ENCODE measurements at regions not wholly inside any gene's neighbourhood (a gene's known extent, or its start where the extent isn't known, plus 50 kb on each side); places are given as distances from the start of the nearest gene placed in this dataset.
A peak's percentile ranks its signal among the peaks of the same experiment; 100 is the strongest.

- TF ChIP-seq REST (IDR thresholded peaks at IDR 0.05; ENCODE audit: insufficient read depth in 1 of 2, low read depth in 2 of 2, low read length in 2 of 2) (peak; percentile 56 to 86; a peak in 3 of 4 replicates), TAF1 (IDR thresholded peaks at IDR 0.05; ENCODE audit: borderline replicate concordance, insufficient read depth, low read length) (no peak)
Observed at GRCh38 chr7:155207326-155208002, 90.2 kb upstream of the INSIG1 start.

GRCh38 chr7:155208681-155209477 lies 88.8 kb upstream of the INSIG1 start:
- TF ChIP-seq POLR2AphosphoS5 (IDR thresholded peaks at IDR 0.05; ENCODE audit: low read depth, low read length) (no peak), REST (IDR thresholded peaks at IDR 0.05; ENCODE audit: insufficient read depth in 1 of 2, low read depth in 2 of 2, low read length in 2 of 2) (no peak), TAF1 (IDR thresholded peaks at IDR 0.05; ENCODE audit: borderline replicate concordance, insufficient read depth, low read length) (no peak), FOXP2 (optimal IDR thresholded peaks at IDR 0.05; ENCODE audit: borderline replicate concordance, extremely low read depth, extremely low read length, insufficient read depth) (no peak)

GRCh38 chr7:155209478-155210319 lies 88.0 kb upstream of the INSIG1 start:
- TF ChIP-seq FOXP2 (optimal IDR thresholded peaks at IDR 0.05; ENCODE audit: borderline replicate concordance, extremely low read depth, extremely low read length, insufficient read depth) (no peak), POLR2AphosphoS5 (IDR thresholded peaks at IDR 0.05; ENCODE audit: low read depth, low read length) (no peak), REST (IDR thresholded peaks at IDR 0.05; ENCODE audit: insufficient read depth in 1 of 2, low read depth in 2 of 2, low read length in 2 of 2) (no peak), TAF1 (IDR thresholded peaks at IDR 0.05; ENCODE audit: borderline replicate concordance, insufficient read depth, low read length) (no peak), SIN3A (IDR thresholded peaks at IDR 0.05; ENCODE audit: borderline replicate concordance, insufficient read depth, low read length) (no peak)

- TF ChIP-seq POLR2AphosphoS5 (IDR thresholded peaks at IDR 0.05; ENCODE audit: low read depth, low read length): no peak
- TF ChIP-seq SIN3A (IDR thresholded peaks at IDR 0.05; ENCODE audit: borderline replicate concordance, insufficient read depth, low read length): no peak
- TF ChIP-seq FOXP2 (optimal IDR thresholded peaks at IDR 0.05; ENCODE audit: borderline replicate concordance, extremely low read depth, extremely low read length, insufficient read depth): no peak
- no peak for TF ChIP-seq TAF1 (IDR thresholded peaks at IDR 0.05; ENCODE audit: borderline replicate concordance, insufficient read depth, low read length)
- no peak for TF ChIP-seq REST (IDR thresholded peaks at IDR 0.05; ENCODE audit: insufficient read depth in 1 of 2, low read depth in 2 of 2, low read length in 2 of 2)
Observed at GRCh38 chr7:155210356-155210755, 87.3 kb upstream of the INSIG1 start.

Measured in PFSK-1 (cell line).